Ishikawa (cell line): ENCODE measurements at regions not wholly inside any gene's neighbourhood (a gene's known extent, or its start where the extent isn't known, plus 50 kb on each side); places are given as distances from the start of the nearest gene placed in this dataset.

ENCODE experiments used
- CEBPB ChIP-seq: IDR thresholded peaks from 2 replicates; pipeline ENCODE4 v1.6.1; 2012
- CREB1 ChIP-seq: IDR thresholded peaks from 2 replicates; pipeline ENCODE4 v1.6.1; 2012; ENCODE audit warnings: low read depth
- EGR1 ChIP-seq: IDR thresholded peaks from 2 replicates; pipeline ENCODE4 v1.6.1; 2012
- EP300 ChIP-seq: IDR thresholded peaks from 2 replicates; pipeline ENCODE4 v1.6.1; 2012; ENCODE audit warnings: borderline replicate concordance
- FOXM1 ChIP-seq: IDR thresholded peaks from 2 replicates; pipeline ENCODE4 v1.6.1; 2012; ENCODE audit warnings: low read depth, borderline replicate concordance
- MAX ChIP-seq: IDR thresholded peaks from 2 replicates; pipeline ENCODE4 v1.6.1; 2012
- NFIC ChIP-seq: IDR thresholded peaks from 2 replicates; pipeline ENCODE4 v1.6.1; 2012
- RAD21 ChIP-seq: IDR thresholded peaks from 2 replicates; pipeline ENCODE4 v1.6.1; 2012; ENCODE audit warnings: low read depth
- REST ChIP-seq: IDR thresholded peaks from 2 replicates; pipeline ENCODE4 v1.6.1; 2012; ENCODE audit warnings: low read depth, mild to moderate bottlenecking
- TAF1 ChIP-seq: IDR thresholded peaks from 2 replicates; pipeline ENCODE4 v1.6.1; 2012; ENCODE audit warnings: low read depth, mild to moderate bottlenecking
- TCF12 ChIP-seq: IDR thresholded peaks from 2 replicates; pipeline ENCODE4 v1.6.1; 2012; ENCODE audit warnings: low read depth
- TEAD4 ChIP-seq: IDR thresholded peaks from 2 replicates; pipeline ENCODE4 v1.6.1; 2012
- YY1 ChIP-seq: IDR thresholded peaks from 2 replicates; pipeline ENCODE4 v1.6.1; 2012; ENCODE audit warnings: low read depth
- ZBTB7A ChIP-seq: IDR thresholded peaks from 2 replicates; pipeline ENCODE4 v1.6.1; 2012; ENCODE audit warnings: low read depth
- TF ChIP-seq, protein P1 (sequence below): IDR thresholded peaks from 2 replicates; pipeline ENCODE4 v1.6.1; 2012

- no peak for TF ChIP-seq TEAD4
- no peak for TF ChIP-seq CREB1
Measured at GRCh38 chr2:22126106-22126505, 1002.3 kb downstream of the TDRD15 start.

GRCh38 chr2:22126978-22127377 is 1003.2 kb downstream of the TDRD15 start:
- TF ChIP-seq REST (no peak), MAX (no peak), EP300 (no peak), TAF1 (no peak), TEAD4 (no peak), CREB1 (no peak), CEBPB (no peak), NFIC (no peak), RAD21 (no peak), EGR1 (no peak)
- TF ChIP-seq, protein P1, sequence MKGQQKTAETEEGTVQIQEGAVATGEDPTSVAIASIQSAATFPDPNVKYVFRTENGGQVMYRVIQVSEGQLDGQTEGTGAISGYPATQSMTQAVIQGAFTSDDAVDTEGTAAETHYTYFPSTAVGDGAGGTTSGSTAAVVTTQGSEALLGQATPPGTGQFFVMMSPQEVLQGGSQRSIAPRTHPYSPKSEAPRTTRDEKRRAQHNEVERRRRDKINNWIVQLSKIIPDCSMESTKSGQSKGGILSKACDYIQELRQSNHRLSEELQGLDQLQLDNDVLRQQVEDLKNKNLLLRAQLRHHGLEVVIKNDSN: no peak

DNA sequence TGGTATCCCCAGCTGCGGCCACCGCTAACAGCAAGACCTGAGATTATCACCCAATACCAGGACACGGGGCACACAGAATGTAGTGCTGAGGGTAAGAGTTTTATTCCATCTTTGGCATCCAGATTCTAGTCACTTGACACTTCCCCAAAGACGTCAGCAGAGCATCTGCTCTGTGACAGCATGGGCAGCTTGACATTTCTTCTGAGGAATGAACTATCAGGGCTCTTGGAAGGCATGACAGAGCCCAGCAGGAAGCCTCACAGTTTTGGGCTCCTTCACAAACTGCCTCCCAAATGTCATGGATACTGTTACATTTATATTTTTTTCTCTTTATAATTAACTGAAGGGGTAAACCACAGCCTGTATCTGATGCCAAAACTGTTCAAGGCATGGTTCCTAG is 1010.7 kb downstream of the TDRD15 start:
- TF ChIP-seq TAF1 (no peak), NFIC (no peak), CREB1 (no peak), MAX (no peak), EP300 (no peak), REST (no peak), CEBPB (no peak), RAD21 (no peak), FOXM1 (no peak), ZBTB7A (no peak), YY1 (no peak), TCF12 (no peak), EGR1 (no peak), TEAD4 (no peak)
- TF ChIP-seq, protein P1: no peak

DNA sequence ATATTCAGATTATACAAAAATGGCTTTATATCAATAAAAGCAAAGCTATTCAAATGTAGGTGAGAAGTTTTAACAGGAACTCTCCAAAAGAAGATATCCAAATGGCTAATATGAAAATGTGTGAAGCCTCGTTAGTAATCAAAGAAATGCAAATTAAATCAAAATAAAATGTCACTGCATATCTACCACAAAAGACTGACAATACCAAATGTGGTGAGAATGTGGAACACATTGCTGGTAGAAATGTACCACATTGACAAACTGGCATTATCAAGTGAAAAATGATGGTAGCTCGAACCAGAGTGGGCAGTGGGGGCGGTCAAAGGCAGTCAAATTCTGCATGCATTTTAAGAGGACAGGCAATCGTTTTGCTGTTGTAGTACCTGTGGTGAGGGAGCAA is 1012.7 kb downstream of the TDRD15 start:
- TF ChIP-seq EGR1 (no peak), NFIC (no peak), RAD21 (no peak), TCF12 (no peak), TAF1 (no peak), CREB1 (no peak), ZBTB7A (no peak), EP300 (no peak), REST (no peak), YY1 (no peak), TEAD4 (no peak), CEBPB (no peak), FOXM1 (no peak), MAX (no peak)
- TF ChIP-seq, protein P1: no peak
